Stomach (tissue), 4 donors: ENCODE measurements at regions not wholly inside any gene's neighbourhood (a gene's known extent, or its start where the extent isn't known, plus 50 kb on each side); places are given as distances from the start of the nearest gene placed in this dataset.
"Not testable (repeated sequence)": the region's sequence is repeated elsewhere in the genome, so short reads cannot be mapped to it uniquely, and the experiment has no call there.

Source experiments
- EP300 ChIP-seq: sonication (generic); formaldehyde crosslinking; IDR thresholded peaks from one replicate; pipeline ENCODE4 v1.6.1; 2017; ENCODE audit warnings: antibody characterized with exemption
- POLR2A ChIP-seq, 4 donors: fragments of 450-650 bp; IDR thresholded peaks; one replicate each; pipeline ENCODE4 v1.6.1; 2016; ENCODE audit warnings: antibody characterized with exemption in 4 of 4, control low read depth in 2 of 4, mild to moderate bottlenecking in 1 of 4, moderate library complexity in 1 of 4
- POLR2AphosphoS5 ChIP-seq, 3 donors: sonication (generic); formaldehyde crosslinking; IDR thresholded peaks; one replicate each; pipeline ENCODE4 v1.6.1; 2016; ENCODE audit warnings: antibody characterized with exemption in 3 of 3
- TF ChIP-seq, protein P1 (sequence below), 7 experiments: fragments of 450-650 bp in 4 of 7; fragments of 200-600 bp in 3 of 7; sonication (generic) in 3 of 7; IDR thresholded peaks; one replicate each; pipeline ENCODE4 v1.5.1; 2016 to 2019; ENCODE audit warnings: antibody characterized with exemption in 7 of 7, control low read depth in 2 of 7, mild to moderate bottlenecking in 1 of 7

DNA sequence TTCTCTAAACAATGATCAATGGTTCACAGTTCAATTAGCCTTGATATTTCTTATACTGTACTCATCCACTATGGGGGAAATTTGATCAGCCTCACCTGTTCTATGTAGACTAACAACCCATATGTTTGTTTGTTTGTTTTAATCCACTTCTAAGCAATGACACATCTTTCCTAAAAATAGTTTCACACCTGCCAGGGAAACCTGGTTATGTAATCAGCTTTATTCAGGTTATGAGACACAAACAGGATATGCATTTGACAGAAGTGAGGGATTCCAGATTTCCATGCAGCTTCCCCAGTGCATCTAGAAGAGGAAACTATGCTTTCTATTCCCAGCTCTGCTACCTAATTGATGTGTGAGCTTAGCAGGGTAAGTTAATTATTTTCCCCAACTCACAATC, 80.7 kb downstream of the FOXD4L6 start:
- TF ChIP-seq, protein P1, sequence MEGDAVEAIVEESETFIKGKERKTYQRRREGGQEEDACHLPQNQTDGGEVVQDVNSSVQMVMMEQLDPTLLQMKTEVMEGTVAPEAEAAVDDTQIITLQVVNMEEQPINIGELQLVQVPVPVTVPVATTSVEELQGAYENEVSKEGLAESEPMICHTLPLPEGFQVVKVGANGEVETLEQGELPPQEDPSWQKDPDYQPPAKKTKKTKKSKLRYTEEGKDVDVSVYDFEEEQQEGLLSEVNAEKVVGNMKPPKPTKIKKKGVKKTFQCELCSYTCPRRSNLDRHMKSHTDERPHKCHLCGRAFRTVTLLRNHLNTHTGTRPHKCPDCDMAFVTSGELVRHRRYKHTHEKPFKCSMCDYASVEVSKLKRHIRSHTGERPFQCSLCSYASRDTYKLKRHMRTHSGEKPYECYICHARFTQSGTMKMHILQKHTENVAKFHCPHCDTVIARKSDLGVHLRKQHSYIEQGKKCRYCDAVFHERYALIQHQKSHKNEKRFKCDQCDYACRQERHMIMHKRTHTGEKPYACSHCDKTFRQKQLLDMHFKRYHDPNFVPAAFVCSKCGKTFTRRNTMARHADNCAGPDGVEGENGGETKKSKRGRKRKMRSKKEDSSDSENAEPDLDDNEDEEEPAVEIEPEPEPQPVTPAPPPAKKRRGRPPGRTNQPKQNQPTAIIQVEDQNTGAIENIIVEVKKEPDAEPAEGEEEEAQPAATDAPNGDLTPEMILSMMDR (IDR thresholded peaks at IDR 0.05), result not testable (repeated sequence)
- not testable (repeated sequence) for TF ChIP-seq POLR2A (IDR thresholded peaks at IDR 0.05); POLR2AphosphoS5 (IDR thresholded peaks at IDR 0.05); EP300
